GM18867 (cell line): ENCODE measurements at regions not wholly inside any gene's neighbourhood (a gene's known extent, or its start where the extent isn't known, plus 50 kb on each side); places are given as distances from the start of the nearest gene placed in this dataset.

Source experiments
- ATAC-seq: cut with Tn5 transposase; IDR thresholded peaks from one replicate; pipeline ENCODE4 v1.9.1; 2021; ENCODE audit warnings: mild to moderate bottlenecking, moderate library complexity; ENCODE audit not compliant: unreplicated experiment

DNA sequence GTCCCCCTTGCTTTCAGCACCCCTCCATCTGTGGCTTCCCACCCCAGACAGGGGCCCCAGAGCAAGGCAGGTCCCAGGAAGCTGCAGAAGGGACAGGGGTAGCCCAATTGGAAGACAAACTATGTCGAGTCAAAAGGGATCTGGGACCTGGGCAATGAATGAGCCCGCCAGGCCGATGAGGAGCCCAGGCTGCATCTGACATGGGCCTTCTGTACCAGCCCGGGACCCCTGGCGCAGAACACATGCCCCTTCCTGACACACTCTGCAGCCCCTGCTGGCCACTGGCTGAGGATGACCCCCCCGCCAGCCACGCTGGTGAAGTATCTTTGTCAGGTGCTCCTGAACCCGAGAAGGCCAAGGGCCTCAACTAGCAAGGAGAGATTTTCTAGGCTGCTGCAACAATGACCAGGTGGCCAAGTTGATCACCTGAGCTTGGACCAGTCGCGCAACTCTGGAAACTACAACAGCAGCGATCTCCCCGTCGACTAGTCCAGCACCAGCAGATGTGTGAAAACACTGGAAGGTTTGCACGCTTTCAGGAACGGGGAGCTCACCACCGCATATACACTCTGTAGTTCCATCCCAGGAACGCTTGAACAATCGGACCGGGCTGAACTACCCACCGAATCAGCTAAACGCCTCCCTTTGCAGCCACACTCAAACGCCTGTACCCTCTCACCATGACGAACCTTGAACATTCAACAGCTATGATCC, 119.0 kb downstream of the NCOR2 start:
- no peak for ATAC-seq

- no peak for ATAC-seq
Measured at GRCh38 chr12:124446364-124446763, 121.0 kb downstream of the NCOR2 start.

GRCh38 chr12:124445826-124446225, 121.6 kb downstream of the NCOR2 start:
- no peak for ATAC-seq

- no peak for ATAC-seq
Measured at GRCh38 chr12:124445121-124445718, 122.2 kb downstream of the NCOR2 start.

GRCh38 chr12:124443931-124444712, 123.3 kb downstream of the NCOR2 start:
- no peak for ATAC-seq

GRCh38 chr12:124442772-124443445, 124.5 kb downstream of the NCOR2 start:
- no peak for ATAC-seq

DNA sequence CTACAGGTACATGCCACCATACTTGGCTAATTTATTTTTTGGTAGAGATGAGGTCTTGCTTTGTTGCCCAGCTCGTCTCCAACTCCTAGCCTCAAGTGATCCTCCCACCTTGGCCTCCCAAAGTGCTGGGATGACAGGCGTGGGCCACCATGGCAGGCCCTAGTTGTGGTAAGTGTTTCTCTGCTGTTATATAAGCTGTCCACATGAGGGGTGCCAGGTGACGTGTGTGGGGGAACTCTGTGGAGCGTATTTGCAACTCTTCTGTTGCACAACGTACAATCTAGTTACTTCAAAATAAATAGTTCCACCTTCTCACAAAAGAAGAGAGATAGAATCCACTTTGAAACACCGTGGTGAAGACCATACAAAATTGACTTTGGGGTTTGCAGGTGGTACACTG, 125.1 kb downstream of the NCOR2 start:
- ATAC-seq, result no peak

DNA sequence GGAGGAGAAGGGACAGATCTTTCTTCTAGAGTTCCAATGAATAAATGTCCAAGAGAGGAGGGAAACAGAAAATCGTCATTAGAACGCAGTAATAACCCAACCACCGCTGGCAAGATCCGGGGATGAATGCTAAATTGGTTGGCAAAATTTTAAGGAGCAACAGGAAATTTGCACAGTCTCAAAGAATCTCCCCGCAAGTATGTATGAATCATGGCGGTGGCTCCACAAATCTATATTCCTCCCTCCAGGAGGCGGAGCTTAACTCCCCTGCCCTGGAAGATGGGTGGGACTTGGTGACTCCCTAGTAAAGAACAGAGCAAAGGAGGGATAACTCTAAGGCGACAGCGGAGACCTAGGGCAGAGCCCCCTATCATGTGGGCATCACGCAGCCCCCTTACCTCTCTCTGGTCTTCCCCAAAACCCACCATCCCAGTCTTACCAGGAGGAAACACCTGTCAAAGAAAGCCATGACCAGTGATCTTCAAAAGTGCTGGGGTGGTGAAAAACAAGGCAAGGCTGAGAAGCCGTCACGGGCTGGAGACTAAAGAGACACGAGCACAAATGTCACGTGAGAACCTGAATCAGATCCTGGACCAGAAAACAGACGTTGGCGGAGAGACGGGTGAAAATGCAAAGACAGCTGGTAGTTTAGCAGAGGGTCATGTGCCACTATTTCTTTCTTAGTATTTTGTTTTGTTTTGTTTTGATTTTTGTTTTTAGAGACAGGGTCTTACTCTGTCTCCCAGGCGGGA, 125.8 kb downstream of the NCOR2 start:
- no peak for ATAC-seq

GRCh38 chr12:124440841-124441381, 126.5 kb downstream of the NCOR2 start:
- ATAC-seq, result no peak

DNA sequence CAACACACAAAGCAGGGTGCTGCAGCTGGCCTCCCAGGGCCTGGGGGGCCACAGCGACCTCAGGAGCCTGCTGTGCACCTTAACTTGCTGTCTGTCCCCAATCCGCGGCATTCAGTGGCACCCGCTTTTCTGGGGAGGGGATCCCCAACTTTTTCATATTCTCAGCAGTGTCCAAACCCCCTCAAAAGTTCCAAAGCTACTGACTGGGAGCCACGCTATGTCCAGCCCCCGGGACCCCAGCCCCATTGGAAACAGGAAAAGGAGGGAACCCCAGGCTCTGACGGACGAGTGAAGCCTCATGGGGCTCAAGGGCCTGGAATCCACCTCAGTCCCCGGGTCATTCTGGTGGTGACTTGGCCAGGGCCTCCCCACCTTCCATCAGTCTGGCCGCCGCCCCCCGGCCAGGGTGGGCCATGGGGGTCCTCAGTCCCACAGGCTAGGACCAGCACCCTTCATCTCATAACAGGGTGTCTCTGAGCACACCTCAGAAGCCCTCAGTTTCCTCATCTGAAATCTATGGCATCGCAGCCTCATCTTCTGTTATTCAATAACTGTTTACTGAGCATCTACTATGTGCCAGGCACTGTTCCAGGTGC, 127.3 kb downstream of the NCOR2 start:
- no peak for ATAC-seq

GRCh38 chr12:124438437-124439056, 128.9 kb downstream of the NCOR2 start:
- ATAC-seq, result no peak

DNA sequence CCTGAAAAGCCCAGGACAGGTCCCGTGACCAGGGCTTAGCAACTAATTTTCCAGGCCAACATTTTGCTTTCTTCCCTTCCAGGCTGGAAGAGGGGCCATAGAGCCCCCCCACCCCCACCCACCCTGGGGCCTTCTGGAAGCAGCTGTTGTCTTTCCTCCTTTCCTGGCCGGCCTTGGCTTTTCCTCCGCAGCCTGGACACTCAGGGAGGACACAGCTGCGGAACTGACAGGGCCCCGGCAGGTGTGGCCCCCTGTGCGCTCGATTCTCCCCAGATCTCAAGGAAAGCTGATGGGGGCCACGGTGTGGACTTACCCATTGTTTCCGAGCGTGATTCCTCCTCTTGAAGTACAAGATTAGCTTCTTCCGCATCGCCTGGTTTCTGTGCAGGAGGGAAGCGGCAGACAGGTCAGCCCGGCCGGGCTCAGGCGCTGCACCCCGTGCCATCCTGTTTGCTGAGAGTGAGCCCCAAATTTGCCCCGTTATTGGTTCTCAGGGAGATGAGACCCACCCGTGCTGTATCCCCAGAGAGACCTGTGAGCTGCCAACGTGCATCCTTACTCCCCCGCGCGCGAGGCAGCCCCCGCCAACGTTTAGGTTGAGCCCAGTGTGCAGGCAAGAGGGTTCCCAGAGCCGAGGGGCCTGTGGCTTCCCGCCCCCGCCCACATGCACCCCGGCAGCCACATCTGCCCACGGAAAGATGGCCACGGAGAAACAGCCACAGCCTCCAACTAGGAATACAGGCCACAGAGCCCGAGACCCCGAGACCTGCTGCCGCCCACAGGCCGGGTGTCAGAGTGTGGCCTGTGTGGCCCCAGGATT, 129.6 kb downstream of the NCOR2 start:
- ATAC-seq, result no peak

DNA sequence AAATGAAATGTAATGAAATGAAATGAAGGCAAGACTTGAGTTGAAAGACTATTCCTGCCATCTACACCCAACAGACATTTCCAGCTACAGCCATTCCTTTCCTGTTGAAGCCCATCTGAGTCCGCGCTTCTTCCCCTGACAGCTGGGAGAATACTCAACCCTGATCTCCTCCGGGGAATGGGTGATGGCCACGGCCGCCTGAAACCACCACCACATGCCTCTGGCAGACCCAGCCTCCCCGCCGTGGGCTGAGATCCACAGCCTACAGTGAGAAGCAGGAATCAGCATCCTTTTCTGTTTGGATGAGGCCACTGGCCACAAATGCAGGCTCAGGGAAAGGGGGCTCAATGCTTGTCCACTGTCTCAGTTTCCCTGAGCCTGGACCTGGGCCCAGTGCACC, 130.3 kb downstream of the NCOR2 start:
- ATAC-seq, result no peak

GRCh38 chr12:124436366-124436765, 131.0 kb downstream of the NCOR2 start:
- ATAC-seq, result no peak

DNA sequence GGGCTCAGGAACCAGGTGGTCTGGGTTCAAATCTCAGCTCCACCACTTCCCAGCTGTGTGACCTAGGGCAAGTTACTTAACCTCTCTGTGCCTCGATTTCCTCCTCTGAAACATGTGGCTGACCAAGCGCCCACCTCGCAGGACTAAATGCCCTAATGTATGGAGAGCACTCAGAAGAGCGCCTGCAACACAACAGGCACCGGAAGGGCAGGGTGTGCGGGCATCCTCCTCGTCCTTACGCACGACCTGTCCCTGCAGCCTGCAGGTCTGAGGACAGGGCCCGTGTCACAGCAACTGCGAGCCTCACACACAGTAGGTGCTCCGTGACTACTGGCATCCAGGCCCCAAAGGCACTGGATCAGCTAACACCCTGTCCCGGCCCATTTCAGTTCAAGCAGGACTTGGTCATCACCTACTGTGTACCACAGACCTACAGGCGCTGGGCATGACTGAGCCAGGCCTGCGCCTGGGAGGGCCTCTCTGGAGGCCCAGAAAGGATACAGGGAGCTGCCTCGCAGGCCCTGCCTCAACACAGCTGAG, 131.5 kb downstream of the NCOR2 start:
- ATAC-seq, result no peak

DNA sequence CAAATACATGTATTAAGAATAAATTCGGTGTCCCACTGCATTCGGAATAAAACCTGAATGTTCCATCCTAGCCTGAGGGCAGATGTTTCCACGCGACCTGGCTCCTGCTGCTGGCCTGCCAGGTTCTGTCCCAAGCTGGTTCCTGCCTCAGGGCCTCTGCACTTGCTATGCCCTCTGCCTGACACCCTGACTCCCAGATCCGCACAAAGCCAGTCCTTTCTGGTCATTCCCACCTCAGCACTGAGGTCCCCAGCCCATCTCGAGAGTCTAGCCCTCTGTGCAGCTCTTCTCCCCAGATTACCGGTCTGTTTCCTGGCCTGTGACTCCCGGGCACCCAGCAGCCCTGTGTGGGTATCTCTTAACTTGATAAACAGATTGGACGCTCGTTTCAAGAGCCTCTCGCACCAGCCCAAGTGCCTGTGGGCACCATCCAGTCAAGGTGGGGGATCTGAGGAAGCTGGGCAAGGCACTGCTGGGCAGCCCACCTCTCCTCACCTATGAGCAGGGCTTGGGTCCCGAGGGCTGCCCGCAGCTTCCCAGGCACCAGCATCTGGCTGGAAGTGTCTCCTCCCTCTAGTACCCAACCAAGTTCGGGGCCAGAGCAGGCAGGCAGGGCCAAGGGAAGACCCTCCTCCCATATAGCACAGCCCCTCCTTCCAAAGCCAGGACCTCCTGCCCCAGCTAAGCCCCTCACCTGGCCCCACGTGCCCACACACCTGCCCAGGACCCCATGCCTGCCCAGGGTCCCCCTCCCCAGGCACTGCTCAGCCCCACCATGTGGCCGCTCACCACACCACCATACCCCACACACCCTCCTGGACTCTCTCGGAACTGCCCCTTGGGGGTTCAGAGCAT, 132.2 kb downstream of the NCOR2 start:
- ATAC-seq, result no peak

DNA sequence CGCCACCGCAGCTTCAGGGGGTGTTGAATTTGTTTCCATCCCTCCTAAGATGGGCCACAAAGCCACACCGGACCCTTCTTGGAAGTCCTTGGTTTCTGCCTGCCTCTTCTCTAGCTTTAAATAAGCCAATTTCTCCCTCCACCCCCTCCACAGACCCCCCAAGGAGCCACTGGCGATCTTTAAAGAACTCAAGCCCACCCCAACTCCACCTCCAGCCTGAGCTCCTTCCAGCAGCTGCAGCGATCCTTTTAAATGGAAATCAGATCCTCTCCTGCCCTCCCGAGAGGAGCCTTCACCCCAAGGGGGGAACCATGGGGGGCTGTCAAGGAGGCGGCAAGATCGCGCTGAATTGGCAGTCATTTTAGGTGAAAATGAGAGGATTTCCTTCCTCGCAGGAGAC, 133.1 kb downstream of the NCOR2 start:
- no peak for ATAC-seq

DNA sequence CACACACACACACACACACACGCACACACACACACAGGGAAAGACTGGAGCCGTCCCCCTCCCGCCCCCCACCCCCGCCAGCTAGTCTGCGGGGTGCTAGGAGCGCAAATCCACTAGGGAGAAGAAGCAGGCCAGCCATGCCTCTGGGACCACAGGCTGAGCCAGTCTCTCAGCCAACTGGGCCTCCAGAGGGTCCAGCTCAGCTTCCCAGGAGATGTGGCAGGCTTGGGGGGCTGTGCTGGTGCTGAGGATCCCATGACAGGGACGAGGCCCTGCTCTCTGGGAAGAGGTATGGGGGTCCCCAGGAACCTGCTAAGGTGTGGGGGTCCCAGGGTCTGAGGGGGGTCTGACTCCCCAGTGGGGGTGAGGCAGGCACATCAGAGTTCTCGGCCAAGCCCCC, 133.5 kb downstream of the NCOR2 start:
- ATAC-seq, result no peak
